Thyroid gland (tissue), 4 donors: ENCODE measurements at regions not wholly inside any gene's neighbourhood (a gene's known extent, or its start where the extent isn't known, plus 50 kb on each side); places are given as distances from the start of the nearest gene placed in this dataset.

Experiments used
- DNase-seq, 2 donors: peaks; one replicate each; pipeline ENCODE4 v3.0.0-alpha.2; 2019
- H3K27ac ChIP-seq, 3 donors: fragments of 200-600 bp; sonication (generic); 1 replicate in 2 of 3; 2 replicates in 1 of 3; pipeline ENCODE4 v1.5.1; 2016 to 2019; ENCODE audit warnings: mild to moderate bottlenecking in 1 of 3, moderate library complexity in 1 of 3
- H3K27me3 ChIP-seq: fragments of 200-600 bp; sonication (generic); one replicate; pipeline ENCODE4 v1.5.1; 2019
- H3K36me3 ChIP-seq, 2 donors: fragments of 200-600 bp; sonication (generic); one replicate each; pipeline ENCODE4 v1.5.1; 2016 to 2019
- H3K4me1 ChIP-seq, 2 donors: fragments of 200-600 bp; sonication (generic); one replicate each; pipeline ENCODE4 v1.5.1; 2017 to 2019
- H3K4me3 ChIP-seq, 3 donors: fragments of 200-600 bp; sonication (generic); replicated peaks in 1 of 3; 1 replicate in 2 of 3; 2 replicates in 1 of 3; pipeline ENCODE4 v1.5.1; 2016; ENCODE audit warnings: mild to moderate bottlenecking in 1 of 3
- H3K9me3 ChIP-seq: fragments of 200-600 bp; sonication (generic); one replicate; pipeline ENCODE4 v1.5.1; 2017
- CTCF ChIP-seq, 6 experiments: fragments of 200-600 bp in 3 of 6; fragments of 450-650 bp in 3 of 6; sonication (generic) in 3 of 6; IDR thresholded peaks; one replicate each; pipeline ENCODE4 v1.5.1; 2016 to 2019; ENCODE audit warnings: antibody characterized with exemption in 6 of 6, mild to moderate bottlenecking in 2 of 6, inconsistent platforms in 1 of 6, moderate library complexity in 1 of 6
- POLR2A ChIP-seq, 2 donors: fragments of 450-650 bp; IDR thresholded peaks; one replicate each; pipeline ENCODE4 v1.6.1; 2017; ENCODE audit warnings: antibody characterized with exemption in 2 of 2, mild to moderate bottlenecking in 2 of 2, moderate library complexity in 1 of 2
- WGBS, 2 donors: methylation state at CpG; one replicate each; pipeline ENCODE4 v1.1.5; 2017; 5-methylcytosine and 5-hydroxymethylcytosine counted together
- intact Hi-C: fragments of 100-400 bp; cut with DNase I; formaldehyde crosslinking; loops from one replicate; pipeline ENCODE4 v1.15.1; 2023

GRCh38 chr1:58403894-58404293 is 142.6 kb downstream of the OMA1 start:
- H3K27me3 ChIP-seq = no peaks in the 10 kb centered on the region
- DNase-seq = no peak
- H3K27ac ChIP-seq = no peak overlapping the region
- H3K4me1 ChIP-seq = no peaks in the 10 kb centered on the region
- no peaks in the 10 kb centered on the region for H3K36me3 ChIP-seq
- no peak overlapping the region for H3K4me3 ChIP-seq
- intact Hi-C loops = no loop called here
- H3K9me3 ChIP-seq = no peaks in the 10 kb centered on the region
- 0 to 29% methylated on average over 1 of the region's 1 CpG for WGBS, 2 donors
- TF ChIP-seq CTCF (IDR thresholded peaks at IDR 0.05) (no peak), POLR2A (IDR thresholded peaks at IDR 0.05) (no peak)

GRCh38 chr1:58402444-58402843 is 144.1 kb downstream of the OMA1 start:
- Histone ChIP-seq H3K9me3 (no peaks in the 10 kb centered on the region), H3K36me3 (no peaks in the 10 kb centered on the region), H3K4me1 (no peaks in the 10 kb centered on the region), H3K27ac (no peak overlapping the region), H3K27me3 (no peaks in the 10 kb centered on the region), H3K4me3 (no peak overlapping the region)
- WGBS, 2 donors = 64 to 70% methylated on average over 6 of the region's 6 CpGs
- no peak for DNase-seq
- TF ChIP-seq CTCF (IDR thresholded peaks at IDR 0.05) (no peak), POLR2A (IDR thresholded peaks at IDR 0.05) (no peak)
- intact Hi-C loops = no loop called here

GRCh38 chr1:58401991-58402390 is 144.5 kb downstream of the OMA1 start:
- peak in 1 of 2 donors; percentile 3 for DNase-seq

GRCh38 chr1:58399176-58399575 is 147.3 kb downstream of the OMA1 start:
- WGBS, 2 donors = 89 to 91% methylated on average over 3 of the region's 3 CpGs

More at GRCh38 chr1:58401991-58402390, 144.5 kb downstream of the OMA1 start:
- WGBS, 2 donors = 40 to 44% methylated on average over 6 of the region's 6 CpGs
- H3K27ac ChIP-seq = no peak overlapping the region
- no peaks in the 10 kb centered on the region for H3K9me3 ChIP-seq
- no peak overlapping the region for H3K4me3 ChIP-seq
- no peaks in the 10 kb centered on the region for H3K4me1 ChIP-seq
- no peaks in the 10 kb centered on the region for H3K36me3 ChIP-seq
- H3K27me3 ChIP-seq = no peaks in the 10 kb centered on the region
- intact Hi-C loops = no loop called here
- TF ChIP-seq POLR2A (IDR thresholded peaks at IDR 0.05) (no peak), CTCF (IDR thresholded peaks at IDR 0.05) (no peak)

GRCh38 chr1:58398714-58399113 is 147.8 kb downstream of the OMA1 start:
- no peak for DNase-seq
- WGBS, 2 donors = 87 to 92% methylated on average over 1 of the region's 1 CpG
- no peak overlapping the region for H3K27ac ChIP-seq
- intact Hi-C loops = no loop called here
- no peak overlapping the region for H3K4me3 ChIP-seq
- H3K36me3 ChIP-seq = no peaks in the 10 kb centered on the region
- H3K27me3 ChIP-seq = no peaks in the 10 kb centered on the region
- H3K9me3 ChIP-seq = no peaks in the 10 kb centered on the region
- H3K4me1 ChIP-seq = no peaks in the 10 kb centered on the region
- TF ChIP-seq CTCF (IDR thresholded peaks at IDR 0.05) = no peak

More at GRCh38 chr1:58399176-58399575, 147.3 kb downstream of the OMA1 start:
- no peak overlapping the region for H3K4me3 ChIP-seq
- no peaks in the 10 kb centered on the region for H3K36me3 ChIP-seq
- no peak overlapping the region for H3K27ac ChIP-seq
- H3K27me3 ChIP-seq = no peaks in the 10 kb centered on the region
- H3K4me1 ChIP-seq = no peaks in the 10 kb centered on the region
- intact Hi-C loops = no loop called here
- no peak for TF ChIP-seq POLR2A (IDR thresholded peaks at IDR 0.05)
- no peak for TF ChIP-seq CTCF (IDR thresholded peaks at IDR 0.05)
- no peak for DNase-seq
- H3K9me3 ChIP-seq = no peaks in the 10 kb centered on the region
